ENCODE measurements at regions not wholly inside any gene's neighbourhood (a gene's known extent, or its start where the extent isn't known, plus 50 kb on each side); places are given as distances from the start of the nearest gene placed in this dataset.
"Not testable (repeated sequence)": the region's sequence is repeated elsewhere in the genome, so short reads cannot be mapped to it uniquely, and the experiment has no call there.

GRCh38 chr7:85261336-85261735 lies 74.5 kb upstream of the SEMA3D start:
- intact Hi-C loops (cut with DNase I), result no loop called here
- no peak for DNase-seq (ENCODE audit: low spot score)

GRCh38 chr7:85249787-85250186 lies 62.9 kb upstream of the SEMA3D start:
- intact Hi-C loops (cut with DNase I), result not testable (repeated sequence)
- peak; percentile 42 for DNase-seq (ENCODE audit: low spot score)

- DNase-seq (ENCODE audit: low spot score), result no peak
- intact Hi-C loops (cut with DNase I), result no loop called here
Measured at GRCh38 chr7:85239109-85239508, 52.3 kb upstream of the SEMA3D start.

GRCh38 chr7:85237721-85238120 lies 50.9 kb upstream of the SEMA3D start:
- no peak for DNase-seq (ENCODE audit: low spot score)
- intact Hi-C loops (cut with DNase I), result no loop called here
